ENCODE measurements at regions not wholly inside any gene's neighbourhood (a gene's known extent, or its start where the extent isn't known, plus 50 kb on each side); places are given as distances from the start of the nearest gene placed in this dataset.

DNA sequence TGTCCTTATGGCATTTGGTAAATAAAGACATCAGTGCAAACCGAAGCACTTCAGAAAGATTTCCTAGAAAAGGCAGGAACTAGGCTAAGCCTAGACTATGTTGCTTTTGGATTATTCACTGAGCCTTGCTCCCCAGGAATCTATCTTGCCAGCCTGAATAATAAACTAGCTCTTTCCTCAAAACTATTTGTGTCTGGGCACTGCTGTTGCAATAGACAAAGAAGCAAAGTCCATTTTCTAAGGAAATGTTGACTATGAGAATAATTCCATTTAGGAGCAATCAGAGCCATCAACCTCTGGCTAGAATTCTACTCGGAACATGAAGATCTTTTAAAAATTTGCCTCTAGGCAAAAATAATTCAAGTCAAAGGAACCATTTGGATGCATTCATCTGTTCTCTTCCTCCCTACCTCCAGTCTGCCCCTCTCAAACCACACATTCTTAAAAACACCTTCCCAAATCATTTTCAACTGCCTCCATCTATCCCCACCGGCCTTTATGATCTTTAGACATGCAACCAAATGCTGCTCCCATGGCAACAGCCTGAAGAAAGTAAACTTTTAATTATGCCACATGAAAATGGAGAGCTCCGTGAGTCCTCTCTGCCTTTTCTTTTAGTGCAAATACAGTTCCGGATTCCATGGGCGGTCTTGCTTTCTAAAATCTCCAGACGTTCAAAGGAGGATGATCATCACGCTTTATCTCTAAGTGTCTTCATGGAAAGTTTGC, 61.5 kb upstream of the FZD10 start:
- DNase-seq (ENCODE audit: low spot score): no peak

DNA sequence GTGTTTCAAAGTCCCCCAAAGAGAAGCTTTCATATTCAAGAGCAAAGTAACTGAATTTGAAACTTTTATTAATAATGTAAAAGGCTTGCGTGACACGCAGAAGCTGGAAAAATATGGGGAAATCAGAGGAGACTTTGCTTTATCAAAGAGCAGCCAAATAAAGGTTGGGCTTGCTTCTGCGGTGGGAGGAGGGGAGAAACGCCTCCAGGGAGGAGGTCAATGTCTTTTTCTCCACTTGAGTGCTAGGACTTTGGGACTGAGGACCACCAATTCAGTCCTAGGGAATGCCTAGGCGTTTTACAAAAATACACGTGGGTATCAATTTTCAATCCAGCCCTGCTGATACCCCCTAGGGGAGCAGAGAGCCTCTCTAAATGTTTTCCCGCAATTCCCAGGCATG, 60.9 kb upstream of the FZD10 start:
- no peak for DNase-seq (ENCODE audit: low spot score)

GRCh38 chr12:130102266-130102665, 60.0 kb upstream of the FZD10 start:
- DNase-seq (ENCODE audit: low spot score): no peak

DNA sequence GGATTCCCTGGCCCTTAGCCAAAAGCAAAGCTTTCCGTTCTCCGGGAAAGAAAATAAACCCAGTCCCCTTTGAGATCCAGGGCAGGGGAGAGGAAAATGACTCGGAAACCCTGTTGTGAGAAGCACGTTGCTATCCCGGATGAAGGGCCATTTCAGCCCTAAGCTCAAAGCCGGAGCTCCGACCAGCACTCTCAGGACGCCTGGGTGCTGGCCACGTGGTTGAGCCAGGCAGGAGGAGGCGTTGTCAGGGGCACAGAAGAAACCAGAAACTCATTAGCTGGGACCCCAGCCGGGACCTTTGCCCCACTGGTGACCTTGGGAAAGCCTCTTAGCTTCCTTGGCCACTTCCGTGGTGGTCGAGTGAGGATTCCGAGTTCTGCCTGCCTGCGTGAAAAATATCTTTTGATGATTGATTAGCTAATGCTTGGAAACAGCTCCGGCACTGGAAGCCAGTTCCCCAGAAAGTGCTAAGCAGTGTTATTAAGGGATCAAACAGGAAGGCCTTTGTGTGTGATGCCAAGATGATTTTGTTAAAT, 57.6 kb upstream of the FZD10 start:
- no peak for DNase-seq (ENCODE audit: low spot score)

DNA sequence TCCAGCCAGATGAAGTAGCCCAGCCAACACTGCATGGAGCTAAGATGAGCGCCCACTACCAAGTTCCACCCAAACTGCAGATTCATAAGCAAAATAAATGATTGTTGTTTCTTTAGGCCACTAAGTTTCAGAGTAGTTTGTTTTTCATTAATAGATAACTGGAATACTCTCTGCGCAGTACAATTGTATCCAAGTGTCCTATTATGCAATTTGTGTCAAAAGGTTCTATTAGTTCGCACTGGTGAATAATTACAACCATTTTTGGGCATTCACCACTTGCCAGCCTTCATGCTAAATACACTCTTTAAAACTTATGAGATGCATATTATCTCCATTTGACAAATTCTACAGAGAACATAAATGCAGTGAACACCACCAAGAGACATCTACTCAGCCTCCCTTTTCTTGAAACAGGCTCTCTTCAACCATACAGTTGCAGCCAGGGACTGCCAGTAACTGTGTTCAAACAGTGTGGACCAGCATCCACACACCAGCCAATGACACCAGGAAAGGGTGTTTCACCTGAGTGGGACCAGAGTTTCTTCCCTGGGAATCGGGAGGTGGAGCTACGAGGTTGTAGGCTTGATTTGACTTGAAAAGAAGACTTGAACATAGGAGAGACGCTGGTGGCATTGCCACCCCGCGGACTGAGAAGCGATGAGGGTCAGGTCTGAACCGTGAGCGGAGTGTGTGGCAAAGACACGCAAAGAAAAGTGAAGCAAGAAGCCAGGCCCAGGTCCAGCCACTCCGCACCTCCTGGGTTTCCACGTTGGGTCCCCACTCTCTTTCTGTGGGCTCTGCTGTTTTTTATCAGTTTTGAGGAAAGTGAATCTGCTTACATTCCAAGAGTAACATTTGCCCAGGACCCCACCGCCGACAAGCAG, 53.0 kb upstream of the FZD10 start:
- DNase-seq (ENCODE audit: low spot score): no peak

- DNase-seq (ENCODE audit: low spot score): no peak
These were observed 51.4 kb upstream of the FZD10 start for GRCh38 chr12:130110914-130111313.

- DNase-seq (ENCODE audit: low spot score): no peak
These were observed 50.2 kb upstream of the FZD10 start for GRCh38 chr12:130111965-130112496.

Measured in mesenteric fat pad (tissue), 1 donor.